D721Med (cell line): ENCODE measurements at regions not wholly inside any gene's neighbourhood (a gene's known extent, or its start where the extent isn't known, plus 50 kb on each side); places are given as distances from the start of the nearest gene placed in this dataset.
A peak's percentile ranks its signal among the peaks of the same experiment; 100 is the strongest.
"Not testable (repeated sequence)": the region's sequence is repeated elsewhere in the genome, so short reads cannot be mapped to it uniquely, and the experiment has no call there.

Experiments used
- DNase-seq: peaks from one replicate; pipeline ENCODE4 v3.0.0; 2011; ENCODE audit warnings: low spot score; ENCODE audit not compliant: insufficient read length
- FAIRE-seq: peaks from 2 replicates; lab custom pipeline; 2011; peaks lifted over from hg19 to GRCh38; lab: Jason Lieb, UNC
- TF ChIP-seq, protein P1 (sequence below): IDR thresholded peaks from 2 replicates; pipeline ENCODE4 v1.5.1; 2012; ENCODE audit warnings: mild to moderate bottlenecking, control low read depth; ENCODE audit not compliant: insufficient read depth; ENCODE audit errors: missing control alignments

DNA sequence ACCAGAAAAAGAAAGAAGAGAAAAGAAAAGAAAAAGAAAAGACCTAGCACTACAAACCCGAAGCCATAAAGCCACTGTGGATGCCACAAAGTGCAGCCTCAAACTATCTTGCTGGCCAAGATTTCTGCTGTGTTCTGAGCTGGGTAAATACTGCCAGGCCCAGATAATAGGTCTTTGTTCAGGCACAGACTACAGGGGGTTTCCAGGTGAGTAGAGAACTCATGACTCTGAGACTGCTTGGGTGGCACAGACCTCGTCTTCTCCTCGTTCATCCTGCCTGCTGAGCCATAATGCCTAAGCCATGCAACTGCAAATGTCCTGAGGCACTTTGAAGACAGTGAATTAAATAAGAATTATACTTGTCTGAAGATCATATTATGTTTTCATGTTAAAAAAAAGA, 651.8 kb downstream of the LMO4 start:
- TF ChIP-seq, protein P1, sequence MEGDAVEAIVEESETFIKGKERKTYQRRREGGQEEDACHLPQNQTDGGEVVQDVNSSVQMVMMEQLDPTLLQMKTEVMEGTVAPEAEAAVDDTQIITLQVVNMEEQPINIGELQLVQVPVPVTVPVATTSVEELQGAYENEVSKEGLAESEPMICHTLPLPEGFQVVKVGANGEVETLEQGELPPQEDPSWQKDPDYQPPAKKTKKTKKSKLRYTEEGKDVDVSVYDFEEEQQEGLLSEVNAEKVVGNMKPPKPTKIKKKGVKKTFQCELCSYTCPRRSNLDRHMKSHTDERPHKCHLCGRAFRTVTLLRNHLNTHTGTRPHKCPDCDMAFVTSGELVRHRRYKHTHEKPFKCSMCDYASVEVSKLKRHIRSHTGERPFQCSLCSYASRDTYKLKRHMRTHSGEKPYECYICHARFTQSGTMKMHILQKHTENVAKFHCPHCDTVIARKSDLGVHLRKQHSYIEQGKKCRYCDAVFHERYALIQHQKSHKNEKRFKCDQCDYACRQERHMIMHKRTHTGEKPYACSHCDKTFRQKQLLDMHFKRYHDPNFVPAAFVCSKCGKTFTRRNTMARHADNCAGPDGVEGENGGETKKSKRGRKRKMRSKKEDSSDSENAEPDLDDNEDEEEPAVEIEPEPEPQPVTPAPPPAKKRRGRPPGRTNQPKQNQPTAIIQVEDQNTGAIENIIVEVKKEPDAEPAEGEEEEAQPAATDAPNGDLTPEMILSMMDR: no peak
- no peak for FAIRE-seq
- DNase-seq: no peak

DNA sequence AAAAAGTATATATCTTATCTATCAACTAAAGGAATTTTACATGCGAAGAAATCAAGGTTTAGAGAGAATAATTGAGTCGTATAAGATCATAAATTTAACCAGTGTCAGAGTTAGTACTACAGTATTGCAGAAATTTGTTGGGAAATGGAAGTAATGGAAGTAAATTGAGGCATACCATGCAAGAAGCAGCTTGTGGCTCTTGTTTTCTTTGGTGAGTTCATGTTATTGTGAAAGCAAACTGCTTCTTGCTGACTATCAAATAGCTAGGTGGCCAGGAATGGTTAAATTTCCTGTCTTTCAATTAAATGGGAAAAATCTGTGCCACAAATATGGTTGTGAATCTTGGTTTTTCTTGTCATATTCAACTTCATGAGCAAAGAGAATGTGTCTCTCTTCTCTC, 652.7 kb downstream of the LMO4 start:
- FAIRE-seq: no peak
- TF ChIP-seq, protein P1: no peak
- no peak for DNase-seq

DNA sequence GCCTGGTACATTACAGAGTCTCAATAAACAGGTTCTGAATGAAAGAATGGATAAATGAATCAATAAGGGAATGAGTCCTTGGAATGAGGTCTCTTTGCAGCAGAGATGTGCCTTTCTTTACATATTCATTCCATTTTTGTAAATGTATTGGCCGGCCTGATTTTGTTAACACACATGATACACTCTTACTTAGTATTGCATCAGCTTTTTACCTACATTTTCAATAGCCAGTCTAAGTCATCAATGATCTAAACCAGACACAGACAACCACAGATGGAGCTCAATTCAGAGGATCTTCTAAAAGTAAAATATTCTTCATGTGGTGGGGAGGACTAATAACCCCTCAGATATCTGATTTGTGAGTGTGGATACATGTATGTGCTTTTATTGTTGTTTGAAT, 653.1 kb downstream of the LMO4 start:
- TF ChIP-seq, protein P1: no peak
- FAIRE-seq (no peak), DNase-seq (no peak)

DNA sequence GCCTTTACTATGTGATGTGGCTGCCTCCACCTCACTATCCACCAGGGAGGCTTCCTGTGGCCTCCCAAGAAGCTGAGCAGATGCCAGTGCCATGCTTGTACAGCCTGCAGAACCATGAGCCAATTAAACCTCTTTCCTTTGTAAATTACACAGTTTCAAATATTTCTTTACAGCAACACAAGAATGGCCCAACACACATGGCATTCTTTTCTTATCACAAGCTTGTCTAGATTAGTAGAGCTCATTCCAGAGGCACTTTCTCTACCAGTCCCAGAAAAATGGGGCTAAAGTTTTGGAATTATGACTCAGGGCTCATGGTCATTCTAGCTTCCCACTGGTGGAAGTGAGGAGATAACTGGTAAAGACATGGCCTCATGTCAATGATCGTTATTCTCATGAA, 655.2 kb downstream of the LMO4 start:
- FAIRE-seq: no peak

DNA sequence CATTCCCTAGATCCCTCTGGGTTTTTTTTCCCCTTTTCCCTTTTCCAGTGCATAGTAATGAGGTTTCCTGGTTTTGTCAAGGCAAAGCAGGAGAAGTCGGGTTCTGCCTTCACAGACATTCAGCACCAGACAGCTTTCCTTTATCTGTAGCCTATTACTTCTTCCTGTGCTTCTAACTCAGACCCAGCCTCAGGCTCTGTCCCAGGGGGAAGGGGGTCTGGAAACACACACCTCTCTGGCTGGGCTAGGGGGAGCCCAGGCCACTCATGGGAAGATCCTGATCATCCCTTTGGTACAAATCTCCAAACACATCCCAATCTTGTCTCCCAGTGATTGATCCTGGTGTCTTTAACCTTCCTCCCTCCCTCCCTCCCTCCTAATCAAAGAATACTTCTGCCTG, 656.4 kb downstream of the LMO4 start:
- DNase-seq (no peak), FAIRE-seq (no peak)
- TF ChIP-seq, protein P1: no peak

More for the DNA sequence above, 655.2 kb downstream of the LMO4 start:
- DNase-seq: no peak
- TF ChIP-seq, protein P1: no peak

DNA sequence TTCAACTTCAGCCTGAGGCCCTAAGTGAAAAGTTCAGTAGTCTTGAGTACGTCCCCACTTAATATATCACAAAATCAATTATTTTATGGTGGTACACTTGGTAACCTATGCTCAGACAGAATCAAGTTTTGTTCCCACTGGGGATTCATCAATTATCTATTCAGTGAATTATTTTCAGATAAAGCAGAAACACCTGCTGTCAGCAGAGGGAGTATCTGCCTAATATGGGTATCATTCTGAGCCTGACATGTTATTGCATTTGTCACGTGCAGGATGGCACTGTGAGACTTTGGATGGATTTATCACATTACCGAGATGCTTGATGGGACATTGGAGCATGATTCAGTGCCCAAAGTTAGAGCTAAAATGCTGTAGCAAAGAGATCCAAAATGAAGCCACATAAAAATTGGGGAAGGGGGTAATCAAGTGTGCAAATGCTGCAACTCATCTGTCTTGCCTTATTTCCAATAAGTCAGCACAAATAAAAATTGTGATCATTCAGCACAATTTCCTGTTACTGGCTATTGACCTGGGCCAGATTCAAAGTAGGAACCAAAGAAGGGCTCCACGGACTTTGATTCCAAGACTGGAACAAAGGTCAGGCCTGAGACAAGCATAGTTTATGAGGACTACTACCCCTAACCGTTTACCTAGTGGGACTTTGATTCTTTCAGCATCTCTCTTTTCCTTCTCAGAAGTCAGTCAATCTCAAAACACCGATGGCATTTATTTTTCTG, 657.6 kb downstream of the LMO4 start:
- TF ChIP-seq, protein P1: peak; percentile 9
- FAIRE-seq: no peak

DNA sequence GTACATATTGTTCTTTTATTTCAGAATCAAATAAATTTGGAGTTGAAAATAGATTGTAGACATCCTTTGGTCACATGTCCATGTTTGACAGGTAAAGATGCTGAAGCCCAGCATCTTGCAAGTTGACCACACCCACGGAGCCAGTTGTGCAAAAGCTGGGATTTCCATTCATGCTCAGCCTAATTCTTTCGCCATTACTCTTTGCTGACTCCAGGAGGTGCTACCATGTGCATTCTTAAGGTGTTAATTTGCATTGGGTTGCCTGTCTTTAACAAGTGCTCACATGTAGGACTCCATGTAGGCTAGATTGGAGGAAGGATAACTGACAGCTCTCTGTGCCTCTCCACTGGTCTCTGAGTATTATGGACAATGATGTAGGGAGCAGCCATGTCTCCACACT, 660.7 kb downstream of the LMO4 start:
- TF ChIP-seq, protein P1: no peak
- FAIRE-seq (no peak), DNase-seq (no peak)

More for the DNA sequence above, 657.6 kb downstream of the LMO4 start:
- no peak for DNase-seq

DNA sequence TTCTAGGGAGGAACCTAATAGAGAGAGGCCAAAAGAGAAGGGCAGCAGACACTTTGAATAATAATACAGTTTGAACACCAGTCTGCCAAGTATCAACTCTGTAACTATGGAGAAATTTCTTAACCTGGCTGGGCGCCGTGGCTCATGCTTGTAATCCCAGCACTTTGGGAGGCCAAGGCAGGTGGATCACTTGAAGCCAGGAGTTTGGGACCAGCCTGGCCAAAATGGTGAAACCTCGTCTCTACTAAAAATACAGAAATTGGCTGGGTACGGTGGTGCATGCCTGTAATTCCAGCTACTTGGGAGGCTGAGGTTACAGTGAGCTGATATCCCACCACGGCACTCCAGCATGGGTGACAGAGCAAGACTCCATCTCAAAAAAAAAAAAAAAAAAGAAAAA, 663.9 kb downstream of the LMO4 start:
- not testable (repeated sequence) for DNase-seq, FAIRE-seq
